Omental fat pad (tissue), 3 donors: ENCODE measurements at regions not wholly inside any gene's neighbourhood (a gene's known extent, or its start where the extent isn't known, plus 50 kb on each side); places are given as distances from the start of the nearest gene placed in this dataset.

Experiments used
- ATAC-seq: fragments of 150-250 bp; one replicate; pipeline ENCODE4 v1.9.1; 2016; ENCODE audit warnings: mild to moderate bottlenecking, moderate library complexity; ENCODE audit not compliant: low FRiP score
- DNase-seq: peaks from one replicate; pipeline ENCODE4 v3.0.0-alpha.2; 2019; ENCODE audit warnings: low spot score
- CTCF ChIP-seq, 3 donors: fragments of 450-650 bp; IDR thresholded peaks; one replicate each; pipeline ENCODE4 v1.5.1; 2016 to 2017; ENCODE audit warnings: antibody characterized with exemption in 3 of 3, mild to moderate bottlenecking in 3 of 3, moderate library complexity in 2 of 3

- TF ChIP-seq CTCF (IDR thresholded peaks at IDR 0.05): no peak
- ATAC-seq: no peak
- no peak for DNase-seq
Measured at GRCh38 chr1:207965392-207966387, 54.8 kb upstream of the CD34 start.

- DNase-seq (no peak), ATAC-seq (peak; percentile 52)
- TF ChIP-seq CTCF (IDR thresholded peaks at IDR 0.05): no peak
Measured at GRCh38 chr1:207964195-207964966, 53.5 kb upstream of the CD34 start.

GRCh38 chr1:207963427-207964194 is 52.7 kb upstream of the CD34 start:
- ATAC-seq (peak; percentile 81), DNase-seq (peak; percentile 87)
- peak in 2 of 3 donors; percentile 96 to 100 for TF ChIP-seq CTCF (IDR thresholded peaks at IDR 0.05)

GRCh38 chr1:207962716-207963426 is 51.9 kb upstream of the CD34 start:
- ATAC-seq (no peak), DNase-seq (no peak)
- no peak for TF ChIP-seq CTCF (IDR thresholded peaks at IDR 0.05)
